ENCODE measurements at regions not wholly inside any gene's neighbourhood (a gene's known extent, or its start where the extent isn't known, plus 50 kb on each side); places are given as distances from the start of the nearest gene placed in this dataset.
A peak's percentile ranks its signal among the peaks of the same experiment; 100 is the strongest.

DNA sequence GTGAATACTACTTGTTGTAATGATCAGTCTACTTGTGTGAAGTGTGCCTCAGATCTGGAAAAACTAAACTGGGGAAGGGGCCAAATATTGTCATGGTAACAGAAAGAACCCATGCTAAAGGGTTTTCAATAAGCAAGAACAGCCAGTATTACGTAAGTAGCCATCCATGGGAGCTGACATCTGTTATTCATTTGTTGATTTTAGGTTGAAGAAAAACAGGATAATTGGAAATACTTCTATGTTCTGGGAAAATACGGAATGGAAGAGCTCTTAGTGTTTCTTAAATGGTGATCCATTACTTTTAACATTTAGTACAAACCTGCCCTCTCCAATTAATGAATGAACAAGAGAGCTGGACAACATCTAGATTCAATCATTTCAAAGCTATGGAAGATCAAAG lies 485.8 kb downstream of the NTRK2 start:
- DNase-seq (ENCODE audit: low spot score) = no peak

DNA sequence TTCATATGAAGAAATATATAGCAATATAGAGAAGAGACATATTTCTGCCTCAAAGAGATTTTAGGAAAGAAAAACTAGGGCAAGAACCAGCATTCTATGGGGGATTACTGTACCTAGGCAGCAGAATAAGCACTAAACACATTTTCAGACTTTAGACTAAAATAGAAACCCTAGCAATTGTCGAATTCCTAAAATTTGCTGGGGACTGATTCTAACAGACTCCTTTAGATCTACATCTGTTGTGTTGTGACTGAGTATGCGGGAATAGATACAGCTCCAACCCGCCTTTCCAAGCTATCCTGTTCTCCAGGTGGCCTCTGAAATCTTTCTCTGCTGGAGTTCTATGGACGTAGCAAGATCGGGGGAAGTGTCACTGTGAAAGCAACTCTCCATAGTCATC lies 482.2 kb downstream of the NTRK2 start:
- no peak for DNase-seq (ENCODE audit: low spot score)

DNA sequence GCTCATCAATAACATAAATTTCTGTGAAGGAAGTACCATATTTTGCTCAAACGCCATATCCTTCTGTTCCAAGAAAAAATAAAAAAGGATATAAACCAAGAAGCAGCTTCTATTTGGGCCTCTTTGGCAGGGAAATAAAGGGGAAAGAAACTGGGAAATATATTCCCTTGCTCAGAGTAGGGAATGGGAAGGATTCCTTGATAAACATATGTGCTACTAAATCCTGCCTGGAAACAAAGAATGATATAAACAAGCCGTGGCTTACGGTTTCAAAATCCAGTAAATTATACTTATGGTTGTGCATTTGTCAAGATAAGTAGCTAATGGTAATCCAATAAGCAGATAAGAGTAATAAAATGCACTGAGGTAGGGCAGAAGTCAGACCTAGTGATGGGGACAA lies 481.6 kb downstream of the NTRK2 start:
- no peak for DNase-seq (ENCODE audit: low spot score)

DNA sequence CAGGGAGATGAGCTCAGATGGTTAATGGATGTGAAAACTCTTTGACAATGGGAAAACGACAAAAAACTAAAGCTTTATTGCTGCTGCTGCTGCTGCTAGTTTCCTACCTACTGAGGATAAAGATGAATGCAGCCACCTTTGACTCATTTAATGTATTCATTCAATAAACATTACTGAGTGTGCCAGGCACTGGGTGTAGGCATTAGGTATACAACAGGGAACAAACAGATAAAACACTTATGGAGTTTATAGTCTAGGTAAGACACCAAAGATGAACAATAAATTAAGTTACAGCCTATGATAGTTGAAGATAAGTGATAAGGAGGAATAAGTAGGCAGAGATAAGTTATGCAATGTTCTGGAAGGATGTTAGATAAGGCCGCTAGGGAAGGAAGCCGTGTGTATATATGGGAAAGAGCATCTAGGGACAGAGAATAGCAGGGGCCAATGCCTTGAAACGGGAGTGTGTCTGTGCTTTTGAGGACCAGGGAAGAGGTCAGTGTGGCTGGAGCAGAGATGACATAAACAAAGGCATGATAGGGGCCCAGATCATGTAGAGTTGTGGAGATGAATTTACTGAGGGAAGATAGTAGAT lies 477.6 kb downstream of the NTRK2 start:
- DNase-seq (ENCODE audit: low spot score) = no peak

DNA sequence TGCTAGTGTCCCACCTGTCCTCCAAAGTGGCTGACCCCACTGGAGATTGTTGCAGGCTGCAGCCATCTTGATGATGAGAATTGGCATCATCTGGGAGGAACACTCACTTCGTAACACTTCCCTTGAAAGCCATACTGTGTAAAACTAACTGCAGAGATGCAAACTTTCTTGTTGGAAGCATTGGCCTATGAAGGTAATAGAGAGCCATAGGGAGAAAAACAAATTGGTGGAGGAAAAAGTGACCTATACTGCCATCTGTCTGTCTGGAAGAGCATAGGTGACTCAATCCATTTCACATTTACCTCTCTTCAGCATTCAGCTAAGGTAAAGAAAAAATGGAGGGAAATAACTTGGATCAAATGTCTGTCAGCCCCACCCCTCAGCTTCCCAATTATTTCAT lies 473.4 kb downstream of the NTRK2 start:
- DNase-seq (ENCODE audit: low spot score) = no peak

DNA sequence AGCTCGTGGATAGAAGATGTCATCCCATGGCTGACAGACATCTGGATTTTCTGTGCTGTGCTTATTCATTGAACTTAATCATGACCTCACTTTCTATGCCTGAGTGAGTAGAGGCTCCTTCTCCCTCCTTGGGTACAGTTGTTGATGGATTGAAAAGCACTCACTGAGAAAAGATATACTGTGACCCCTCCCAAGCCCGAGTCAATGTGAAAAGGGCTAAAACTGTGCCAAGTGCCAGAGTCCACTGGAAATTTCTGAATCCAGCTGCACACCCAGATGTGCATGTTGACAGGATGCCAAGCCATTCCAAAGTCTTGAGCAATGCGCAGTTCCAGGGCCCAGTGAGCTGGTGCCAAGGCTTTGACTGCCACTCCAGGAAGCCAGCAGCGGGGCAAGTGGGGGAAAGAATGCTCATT lies 473.0 kb downstream of the NTRK2 start:
- DNase-seq (ENCODE audit: low spot score) = peak; percentile 11

DNA sequence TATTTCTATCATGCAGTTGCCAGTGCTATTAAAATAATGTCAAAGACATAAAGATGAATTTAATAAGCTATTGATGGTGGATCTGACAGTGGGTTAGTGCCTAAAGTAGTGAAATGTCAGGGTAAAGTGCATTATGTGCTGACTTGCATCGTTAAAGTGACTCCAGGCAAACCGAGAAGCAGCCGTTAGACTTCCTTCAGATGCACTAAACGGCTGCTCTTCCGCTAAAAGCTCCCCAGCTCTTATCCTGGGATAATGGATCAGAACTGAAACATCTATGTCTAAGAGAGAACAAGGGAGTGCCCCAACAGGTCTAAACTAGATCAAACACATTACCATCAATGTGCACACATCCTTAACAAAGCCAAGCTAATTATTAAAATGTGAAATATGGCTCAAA lies 468.2 kb downstream of the NTRK2 start:
- DNase-seq (ENCODE audit: low spot score) = no peak

DNA sequence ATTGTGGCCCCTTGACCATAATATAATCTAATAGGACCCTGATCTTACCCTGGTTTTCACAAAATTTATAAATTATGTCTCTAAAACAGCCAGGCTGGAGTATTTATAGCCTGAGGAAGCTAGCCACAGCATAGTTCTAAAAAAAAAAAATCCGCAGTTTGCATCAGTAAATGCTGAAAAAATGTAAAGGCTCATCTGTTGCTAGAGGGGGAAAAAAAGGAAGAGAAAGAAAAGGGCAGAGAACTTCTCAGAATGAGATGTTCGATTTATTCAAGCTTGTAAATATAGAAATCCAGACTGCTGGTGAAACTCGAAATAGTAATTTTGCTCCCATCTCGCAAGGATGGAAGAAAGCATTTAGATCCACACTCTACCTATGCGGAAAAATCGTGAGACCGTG lies 467.5 kb downstream of the NTRK2 start:
- no peak for DNase-seq (ENCODE audit: low spot score)

DNA sequence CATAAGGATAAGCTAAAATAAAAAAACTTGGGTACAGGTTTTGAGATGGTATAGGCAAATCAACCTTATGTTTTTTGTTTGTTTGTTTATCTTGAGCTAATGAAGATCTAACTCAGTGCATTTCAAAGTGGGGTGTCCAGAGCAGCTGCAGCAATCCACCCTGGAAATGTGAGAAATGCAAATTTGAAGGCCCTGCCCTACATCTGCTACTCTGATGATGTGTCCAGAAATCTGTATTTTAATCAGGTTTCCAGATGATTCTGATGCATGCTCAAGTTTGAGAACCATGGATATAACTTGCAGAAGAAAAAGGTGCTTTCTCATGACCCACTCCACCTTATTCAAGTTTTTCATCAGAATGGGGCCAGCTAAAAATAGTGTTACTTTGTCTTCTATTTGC lies 467.0 kb downstream of the NTRK2 start:
- no peak for DNase-seq (ENCODE audit: low spot score)

DNA sequence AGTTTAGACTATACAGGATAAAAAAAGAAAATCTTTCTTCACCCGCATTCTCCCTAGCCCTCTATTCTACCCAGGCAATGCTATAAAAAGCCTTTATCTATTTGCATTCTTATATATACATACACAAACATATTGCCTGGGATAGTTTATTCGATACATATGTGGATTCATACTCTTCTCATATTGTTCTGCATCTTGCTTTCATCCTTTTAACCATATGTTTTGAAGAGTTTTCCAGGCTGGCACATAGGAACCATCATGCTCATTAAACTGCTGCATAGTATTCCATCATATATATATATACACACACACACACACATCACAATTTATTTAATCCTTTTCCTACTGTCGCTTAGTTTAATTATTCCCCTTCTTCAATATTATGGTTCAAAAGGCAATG lies 461.2 kb downstream of the NTRK2 start:
- DNase-seq (ENCODE audit: low spot score) = no peak

DNA sequence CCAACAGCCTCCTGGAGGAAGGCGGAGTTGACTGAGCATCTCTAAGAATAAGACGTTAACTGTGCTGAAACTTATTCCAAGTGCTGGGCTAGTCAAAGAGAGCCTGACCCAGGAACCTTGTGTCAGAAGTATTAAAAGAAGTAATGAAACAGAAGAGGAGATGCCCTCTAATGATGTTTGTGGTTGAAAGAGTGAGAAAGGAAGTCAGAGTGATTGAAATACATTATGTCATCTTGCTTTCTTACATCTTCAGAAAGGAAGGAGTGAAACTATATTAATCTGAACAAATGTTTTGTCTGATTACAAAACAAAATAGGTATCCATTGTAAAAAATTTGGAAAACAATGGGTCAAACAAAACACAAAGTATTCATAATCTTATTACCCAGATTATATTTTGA lies 460.7 kb downstream of the NTRK2 start:
- no peak for DNase-seq (ENCODE audit: low spot score)

DNA sequence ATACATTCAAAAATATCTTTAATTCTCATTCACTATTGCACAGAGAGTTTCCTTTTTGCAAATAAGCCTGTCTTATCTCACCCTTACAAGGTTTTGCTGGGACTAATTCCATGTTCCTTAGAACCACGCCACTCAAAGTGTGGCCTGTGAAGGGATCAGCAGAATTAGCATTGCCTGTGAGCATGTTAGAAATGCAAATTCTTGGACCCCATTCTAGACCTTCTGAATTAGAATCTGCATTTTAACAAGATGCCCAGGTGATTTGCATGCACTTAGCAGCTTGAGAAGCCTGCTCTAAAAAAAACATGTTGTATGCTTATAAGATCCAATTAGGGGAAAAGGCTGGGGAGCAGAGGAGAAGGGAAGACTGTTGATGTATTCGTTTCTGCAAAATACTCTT lies 460.0 kb downstream of the NTRK2 start:
- no peak for DNase-seq (ENCODE audit: low spot score)

DNA sequence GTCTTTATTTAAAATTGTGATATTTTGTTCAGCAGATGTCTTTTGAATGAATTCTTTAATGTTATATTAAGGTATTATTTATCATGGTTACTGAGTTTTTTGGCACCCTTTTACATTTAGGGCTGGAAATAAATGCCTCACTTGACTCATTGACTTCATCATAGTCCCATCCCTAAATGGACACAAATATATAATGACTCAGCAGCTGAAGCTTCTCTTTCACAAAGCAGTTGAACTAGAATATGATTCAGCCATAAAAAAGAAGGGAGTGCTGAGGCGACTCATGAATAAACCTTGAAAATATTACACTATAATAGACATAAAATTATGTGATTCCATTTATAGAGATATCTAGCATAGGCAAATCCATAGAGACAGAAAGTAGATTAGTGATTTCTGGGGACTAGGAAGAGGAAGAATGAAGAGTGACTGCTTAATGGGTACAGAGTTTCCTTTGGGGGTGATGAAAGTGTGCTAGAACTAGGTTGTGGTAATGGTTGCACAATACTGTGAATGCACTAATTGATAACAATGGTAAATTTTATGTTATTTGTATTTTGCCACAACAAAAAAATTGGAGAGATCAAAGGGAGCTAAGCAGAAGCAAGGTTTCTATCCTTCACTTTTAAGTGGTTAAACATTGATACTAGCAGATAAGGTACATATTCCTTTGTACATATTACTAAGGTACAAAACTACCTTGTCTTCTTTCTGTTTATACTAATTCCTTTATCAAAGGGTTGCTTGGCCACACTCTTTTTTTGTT lies 449.6 kb downstream of the NTRK2 start:
- DNase-seq (ENCODE audit: low spot score) = no peak

DNA sequence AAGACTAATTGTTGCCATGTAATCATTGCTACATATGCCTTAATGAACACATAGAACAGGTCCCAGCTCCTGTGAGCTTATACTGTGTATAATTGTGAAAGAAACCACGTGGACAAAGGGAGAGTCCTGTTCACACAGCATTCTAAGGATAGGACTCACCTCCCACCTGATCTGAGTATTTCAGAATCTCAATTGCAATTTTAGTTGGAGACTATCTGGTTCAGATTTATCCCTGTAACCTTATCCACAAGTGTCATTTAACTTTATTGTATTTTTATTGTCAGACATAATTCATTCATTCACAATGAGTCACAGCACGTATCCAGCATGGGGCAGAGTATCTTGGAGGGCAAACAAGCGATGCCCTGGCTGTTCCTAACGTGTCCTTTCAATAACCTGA lies 448.3 kb downstream of the NTRK2 start:
- no peak for DNase-seq (ENCODE audit: low spot score)

DNA sequence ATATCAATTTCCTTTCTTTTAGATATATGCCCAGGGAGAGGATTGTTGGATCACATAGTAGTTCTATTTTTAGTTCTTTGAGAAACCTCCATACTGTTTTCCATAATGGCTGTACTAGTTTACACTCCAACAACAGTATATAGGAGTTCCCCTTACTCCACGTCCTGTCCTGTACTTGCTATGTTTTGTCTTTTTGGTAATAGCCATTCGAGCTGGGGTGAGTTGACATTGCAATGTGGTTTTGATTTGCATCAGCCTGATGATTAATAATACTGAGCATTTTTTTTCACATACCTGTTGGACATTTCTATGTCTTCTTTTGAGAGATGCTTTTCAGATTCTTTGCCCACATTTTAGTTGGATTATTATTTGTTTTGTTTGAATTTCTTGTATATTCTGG lies 445.9 kb downstream of the NTRK2 start:
- no peak for DNase-seq (ENCODE audit: low spot score)

DNA sequence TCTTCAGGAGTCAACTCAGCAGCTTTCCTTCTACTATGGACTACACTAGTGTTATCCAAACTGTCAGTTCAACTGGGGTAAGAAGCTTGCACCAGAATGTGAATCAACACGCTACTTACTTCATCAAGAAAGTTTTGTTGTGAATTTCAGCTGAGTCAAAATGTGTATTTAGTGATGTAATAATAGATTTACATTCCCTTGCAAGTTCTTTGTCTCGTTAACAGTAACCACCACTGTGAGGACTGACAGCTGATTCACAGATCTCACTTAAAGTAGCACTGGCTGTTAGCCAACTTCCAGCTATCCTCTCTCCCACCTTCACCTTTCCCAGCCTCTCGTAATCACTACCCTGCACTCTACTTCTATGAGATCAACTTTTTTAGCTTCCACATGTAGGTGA lies 445.3 kb downstream of the NTRK2 start:
- no peak for DNase-seq (ENCODE audit: low spot score)

DNA sequence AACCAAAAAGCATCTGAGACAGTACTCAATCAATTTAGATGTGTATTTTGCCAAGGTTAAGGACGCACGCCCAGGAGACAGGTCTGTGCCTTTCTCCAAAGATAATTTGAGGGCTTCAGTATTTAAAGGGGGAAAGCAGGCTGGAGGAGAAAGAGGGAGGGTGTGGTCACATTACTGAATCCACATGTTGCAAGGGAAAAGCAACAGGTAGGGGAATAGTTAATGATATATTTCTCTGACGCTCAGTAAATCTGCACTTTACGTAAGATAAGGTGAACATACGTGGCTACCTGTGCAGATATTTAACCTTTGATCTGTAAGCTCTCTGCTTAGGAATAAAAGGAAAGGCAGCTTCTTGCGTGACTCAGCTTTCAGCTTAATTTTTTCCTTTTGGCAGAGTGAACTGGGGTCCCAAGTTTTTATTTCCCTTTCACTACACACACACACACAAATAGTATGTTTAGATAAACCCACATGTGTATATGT lies 443.4 kb downstream of the NTRK2 start:
- no peak for DNase-seq (ENCODE audit: low spot score)

DNA sequence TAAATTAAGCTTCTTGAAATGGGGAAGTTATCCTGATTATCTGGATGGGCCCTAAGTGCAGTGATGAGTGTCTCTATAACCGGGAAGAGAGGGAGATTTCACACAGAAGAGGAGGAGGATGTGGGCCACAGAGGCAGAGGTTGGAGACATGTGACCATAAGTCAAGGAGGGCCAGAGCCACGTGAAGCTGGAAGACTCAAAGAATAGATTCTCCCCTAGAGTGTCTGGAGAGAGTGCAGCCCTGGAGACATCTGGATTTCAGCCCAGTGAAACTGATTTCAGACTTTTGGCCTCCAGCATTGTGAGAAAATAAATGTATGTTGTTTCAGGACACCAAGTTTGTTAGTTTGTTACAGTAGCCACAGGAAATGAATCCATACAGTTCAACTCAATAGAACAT lies 442.9 kb downstream of the NTRK2 start:
- no peak for DNase-seq (ENCODE audit: low spot score)

DNA sequence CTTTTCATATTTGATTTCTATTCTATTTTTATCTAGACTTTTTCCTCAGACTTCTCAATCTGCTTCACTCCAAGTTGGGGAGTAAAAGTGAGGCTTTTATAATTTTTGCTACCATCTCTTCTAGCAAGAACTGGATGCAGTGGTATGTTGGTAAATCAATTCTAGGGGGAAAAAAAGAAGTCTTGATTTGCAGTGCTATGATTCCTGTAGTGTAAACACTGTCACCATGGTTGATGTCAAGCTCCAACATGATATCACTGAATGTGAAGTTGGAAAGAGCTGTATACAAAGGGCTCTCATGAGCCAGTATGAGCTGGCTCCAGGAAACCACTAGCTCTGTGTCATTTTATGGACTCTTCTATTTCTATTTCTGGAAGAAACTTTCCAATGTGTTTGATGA lies 439.2 kb downstream of the NTRK2 start:
- no peak for DNase-seq (ENCODE audit: low spot score)

DNA sequence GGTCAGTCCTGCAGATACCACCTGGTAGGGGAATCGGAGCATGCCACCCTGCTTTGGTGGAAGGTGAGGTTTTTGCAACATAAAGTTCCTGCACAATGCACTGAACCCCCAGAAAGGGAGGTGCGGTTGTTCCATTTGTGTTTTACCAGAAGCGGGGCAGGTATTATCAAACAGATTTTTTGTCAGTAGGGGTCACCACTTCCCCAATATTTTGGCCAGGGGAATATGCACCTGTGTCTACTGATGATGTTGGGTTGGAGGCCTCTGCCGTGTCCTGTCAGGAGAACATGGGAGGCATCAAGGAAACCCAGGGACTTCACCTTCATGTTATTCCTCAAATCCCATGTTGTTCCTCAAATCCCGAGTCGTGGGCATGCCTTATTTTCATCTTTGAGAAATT lies 438.7 kb downstream of the NTRK2 start:
- DNase-seq (ENCODE audit: low spot score) = no peak

DNA sequence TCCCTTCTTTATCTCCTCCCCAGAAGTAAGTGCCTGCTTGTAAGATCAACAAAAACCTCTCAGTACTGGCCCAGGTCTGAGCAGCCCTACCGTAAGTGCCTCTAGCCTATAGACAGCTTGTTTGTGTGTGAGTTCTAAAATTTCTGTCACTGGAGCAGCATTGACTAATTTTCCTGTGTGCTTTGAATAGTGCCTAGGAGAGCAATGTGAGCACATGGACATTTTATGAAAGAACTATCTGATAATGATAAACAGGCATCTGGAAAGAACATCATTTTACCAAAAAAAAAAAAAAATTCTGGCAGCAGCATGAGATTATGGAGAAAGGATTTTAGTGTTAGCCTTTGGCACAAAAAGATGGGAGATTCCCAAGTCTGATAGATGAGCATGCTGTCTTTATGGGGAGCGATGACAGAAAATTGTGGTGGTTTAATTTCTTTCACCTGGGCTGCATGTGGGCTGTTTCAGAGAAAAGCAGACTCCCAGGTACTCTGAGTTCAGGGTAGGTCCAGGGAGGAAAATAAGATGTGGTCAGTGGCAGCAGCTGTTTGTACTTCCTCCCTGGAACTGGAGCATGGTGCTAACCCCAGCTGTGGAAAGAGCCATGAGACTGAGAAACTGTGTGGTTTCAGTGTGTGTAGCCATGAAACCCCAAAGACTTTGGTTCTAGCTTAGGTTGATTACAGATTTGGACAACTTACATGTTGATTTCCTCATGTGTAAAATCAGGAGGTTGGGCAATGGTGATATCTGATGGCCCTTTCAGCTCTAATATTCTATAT lies 419.9 kb downstream of the NTRK2 start:
- DNase-seq (ENCODE audit: low spot score) = no peak

DNA sequence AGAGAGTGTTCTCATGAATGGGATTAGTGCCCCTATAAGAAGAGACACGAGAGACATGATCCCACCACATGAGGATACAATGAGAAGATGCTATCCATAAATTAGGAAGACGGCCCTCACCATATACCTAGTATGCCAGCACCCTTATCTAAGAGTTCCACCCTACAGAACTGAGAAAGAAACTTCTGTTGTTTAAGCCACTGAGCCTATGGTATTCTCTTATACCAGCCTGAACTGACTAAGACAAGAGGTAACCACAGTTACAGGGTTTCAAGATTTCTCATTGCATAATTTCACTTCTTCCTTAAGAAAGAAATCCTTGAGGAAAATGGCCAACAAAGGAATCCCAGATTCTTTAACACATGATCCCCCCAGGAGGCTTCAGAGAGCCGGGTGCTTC lies 412.4 kb downstream of the NTRK2 start:
- no peak for DNase-seq (ENCODE audit: low spot score)

DNA sequence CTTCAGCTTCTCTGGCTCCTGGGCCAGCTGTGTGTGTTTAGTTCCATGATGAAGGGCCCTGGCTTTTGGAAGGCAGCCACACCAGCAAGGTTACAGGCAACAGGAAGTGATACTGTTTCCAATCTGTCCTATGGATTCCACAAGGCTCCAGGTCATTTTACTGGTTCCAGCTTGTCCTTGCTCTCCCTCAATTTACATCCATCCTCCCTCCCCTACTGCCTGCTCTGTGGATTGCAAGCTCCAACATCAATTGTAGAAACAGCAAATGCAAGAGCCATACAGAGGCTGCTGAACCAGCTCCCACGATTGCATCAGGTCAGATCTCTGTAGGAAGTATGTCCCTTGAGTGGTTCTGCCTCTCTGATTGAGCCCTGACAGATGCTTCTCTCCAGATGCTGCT lies 409.8 kb downstream of the NTRK2 start:
- DNase-seq (ENCODE audit: low spot score) = no peak

All from mucosa of gallbladder (tissue), 1 donor.